Immature natural killer cell (primary cell): ENCODE measurements at regions not wholly inside any gene's neighbourhood (a gene's known extent, or its start where the extent isn't known, plus 50 kb on each side); places are given as distances from the start of the nearest gene placed in this dataset.
"Not testable (repeated sequence)": the region's sequence is repeated elsewhere in the genome, so short reads cannot be mapped to it uniquely, and the experiment has no call there.

ENCODE experiments used
- DNase-seq, 3 donors: peaks; one replicate each; pipeline ENCODE4 v3.0.0; 2022; ENCODE audit warnings: mixed read lengths in 1 of 3
- H3K27ac Mint-ChIP-seq, 6 donors: one replicate each; pipeline ENCODE4 v1.8.0; 2020; ENCODE audit warnings: mixed read lengths in 6 of 6, mild to moderate bottlenecking in 5 of 6, inconsistent platforms in 4 of 6, moderate library complexity in 3 of 6
- H3K27me3 Mint-ChIP-seq, 3 donors: one replicate each; pipeline ENCODE4 v1.8.0; 2020 to 2021; ENCODE audit warnings: low read depth in 3 of 3, mild to moderate bottlenecking in 3 of 3, mixed read lengths in 3 of 3, moderate library complexity in 3 of 3, inconsistent platforms in 1 of 3
- H3K36me3 Mint-ChIP-seq, 3 donors: one replicate each; pipeline ENCODE4 v1.8.0; 2020; ENCODE audit warnings: mixed read lengths in 3 of 3, inconsistent platforms in 2 of 3, mild to moderate bottlenecking in 2 of 3
- H3K4me1 Mint-ChIP-seq, 2 donors: one replicate each; pipeline ENCODE4 v1.8.0; 2020; ENCODE audit warnings: inconsistent platforms in 2 of 2, mild to moderate bottlenecking in 2 of 2, mixed read lengths in 2 of 2, moderate library complexity in 1 of 2
- H3K4me3 Mint-ChIP-seq, 5 donors: one replicate each; pipeline ENCODE4 v1.8.0; 2020; ENCODE audit warnings: mild to moderate bottlenecking in 5 of 5, mixed read lengths in 5 of 5, inconsistent platforms in 3 of 5, moderate library complexity in 3 of 5
- H3K9me3 Mint-ChIP-seq, 6 donors: one replicate each; pipeline ENCODE4 v1.8.0; 2020; ENCODE audit warnings: mild to moderate bottlenecking in 6 of 6, mixed read lengths in 6 of 6, inconsistent platforms in 4 of 6, moderate library complexity in 3 of 6

DNA sequence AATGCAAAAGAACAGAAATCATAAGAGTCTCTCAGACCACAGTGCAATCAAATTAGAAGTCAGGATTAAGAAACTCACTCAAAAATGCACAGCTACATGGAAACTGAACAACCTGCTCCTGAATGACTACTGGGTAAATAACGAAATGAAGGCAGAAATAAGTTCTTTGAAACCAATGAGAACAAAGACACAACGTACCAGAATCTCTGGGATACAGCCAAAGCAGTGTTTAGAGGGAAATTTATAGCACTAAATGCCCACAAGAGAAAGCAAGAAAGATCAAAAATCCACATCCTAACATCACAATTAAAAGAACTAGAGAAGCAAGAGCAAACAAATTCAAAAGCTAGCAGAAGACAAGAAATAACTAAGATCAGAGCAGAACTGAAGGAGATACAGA, 160.5 kb upstream of the ZNF648 start:
- H3K27me3 Mint-ChIP-seq = peaks cover 5 to 13% (median 5%) of the 10 kb centered on the region in 3 donors
- H3K27ac Mint-ChIP-seq, H3K36me3 Mint-ChIP-seq, DNase-seq, H3K4me3 Mint-ChIP-seq, H3K4me1 Mint-ChIP-seq: not testable (repeated sequence)
- peaks cover 9 to 20% (median 15%) of the 10 kb centered on the region in 6 donors for H3K9me3 Mint-ChIP-seq

DNA sequence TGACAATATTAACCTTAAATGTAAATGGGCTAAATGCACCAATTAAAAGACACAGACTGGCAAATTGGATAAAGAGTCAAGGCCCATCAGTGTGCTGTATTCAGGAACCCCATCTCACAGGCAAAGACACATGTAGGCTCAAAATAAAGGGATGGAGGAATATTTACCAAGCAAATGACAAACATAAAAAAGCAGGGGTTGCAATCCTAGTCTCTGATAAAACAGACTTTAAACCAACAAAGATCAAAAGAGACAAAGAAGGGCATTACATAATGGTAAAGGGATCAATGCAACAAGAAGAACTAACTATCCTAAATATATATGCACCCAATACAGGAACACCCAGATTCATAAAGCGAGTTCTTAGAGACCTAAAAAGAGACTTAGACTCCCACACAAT, 159.9 kb upstream of the ZNF648 start:
- not testable (repeated sequence) for H3K27ac Mint-ChIP-seq, H3K4me3 Mint-ChIP-seq, H3K36me3 Mint-ChIP-seq, DNase-seq, H3K4me1 Mint-ChIP-seq
- H3K27me3 Mint-ChIP-seq = peaks cover 5 to 14% (median 5%) of the 10 kb centered on the region in 3 donors
- peaks cover 9 to 20% (median 15%) of the 10 kb centered on the region in 6 donors for H3K9me3 Mint-ChIP-seq

DNA sequence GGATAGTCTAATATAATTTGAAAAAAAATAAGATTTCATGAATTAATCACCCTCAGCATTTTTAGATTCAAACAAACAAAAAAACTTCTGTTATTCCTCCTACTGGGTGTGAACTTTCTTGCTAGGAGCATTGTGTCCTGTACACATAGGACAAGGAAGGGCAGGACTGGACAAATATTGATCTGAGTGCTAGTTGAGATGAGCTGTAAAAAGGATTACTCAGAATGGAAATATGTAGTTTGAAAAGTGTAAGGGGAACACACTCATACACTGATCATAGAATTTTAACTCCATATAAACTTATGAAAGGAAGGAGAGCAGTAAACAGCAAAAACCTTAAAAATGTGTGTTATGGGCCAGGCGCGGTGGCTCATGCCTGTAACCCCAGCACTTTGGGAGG, 156.5 kb upstream of the ZNF648 start:
- peaks cover 0 to 8% (median 7%) of the 10 kb centered on the region in 3 donors for H3K36me3 Mint-ChIP-seq
- H3K27me3 Mint-ChIP-seq = peaks cover 0 to 9% (median 8%) of the 10 kb centered on the region in 3 donors
- no peak overlapping the region for H3K27ac Mint-ChIP-seq
- H3K9me3 Mint-ChIP-seq = peaks cover 9 to 20% (median 13%) of the 10 kb centered on the region in 6 donors
- DNase-seq = no peak
- H3K4me1 Mint-ChIP-seq = no peaks in the 10 kb centered on the region
- no peak overlapping the region for H3K4me3 Mint-ChIP-seq

DNA sequence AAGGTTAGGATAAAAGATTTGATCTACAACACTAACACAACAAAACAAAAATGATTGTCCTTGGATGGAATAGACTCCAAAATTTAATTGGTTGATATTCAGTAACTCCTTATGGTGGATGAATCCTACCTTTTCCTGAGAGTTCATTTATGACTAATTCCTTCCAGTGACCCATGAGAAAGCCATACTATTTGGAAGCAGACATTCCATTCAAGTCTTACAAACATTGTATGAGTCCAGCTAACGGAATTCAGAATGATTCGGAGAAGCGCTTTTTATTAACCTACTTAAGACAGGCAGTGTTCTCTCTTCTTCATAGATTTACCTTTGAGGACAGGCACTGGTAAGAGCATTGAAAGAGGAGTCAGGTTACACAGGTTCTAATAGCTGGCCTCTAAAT, 155.6 kb upstream of the ZNF648 start:
- Mint-ChIP-seq H3K36me3 (peaks cover 0 to 8% (median 7%) of the 10 kb centered on the region in 3 donors), H3K4me3 (no peak overlapping the region), H3K9me3 (peaks cover 7 to 17% (median 12%) of the 10 kb centered on the region in 6 donors), H3K27ac (no peak overlapping the region), H3K4me1 (no peaks in the 10 kb centered on the region), H3K27me3 (peaks cover 0 to 9% (median 8%) of the 10 kb centered on the region in 3 donors)
- no peak for DNase-seq

DNA sequence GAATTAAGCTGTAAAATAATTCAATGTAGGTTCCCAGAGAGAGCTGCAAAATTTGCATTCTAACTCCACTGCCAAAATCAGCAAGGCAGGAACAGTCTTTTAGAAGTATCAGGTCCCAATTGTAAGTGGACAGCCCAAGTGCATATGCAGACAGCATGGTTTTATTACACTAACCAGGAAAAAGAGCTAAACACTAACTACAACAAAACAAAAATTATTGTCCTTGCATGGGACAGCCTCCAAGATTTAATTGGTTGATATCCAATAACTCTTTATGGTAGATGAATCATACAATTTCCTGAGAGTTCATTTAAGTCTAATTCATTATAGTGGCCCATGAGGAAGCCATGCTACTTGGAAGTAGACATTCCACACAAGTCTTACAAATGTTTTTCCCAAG, 154.3 kb upstream of the ZNF648 start:
- DNase-seq = no peak
- Mint-ChIP-seq H3K36me3 (peaks cover 0 to 8% (median 3%) of the 10 kb centered on the region in 3 donors), H3K27ac (no peak overlapping the region), H3K4me1 (no peaks in the 10 kb centered on the region), H3K27me3 (peaks cover 0 to 4% (median 4%) of the 10 kb centered on the region in 3 donors), H3K9me3 (peaks cover 0 to 6% (median 5%) of the 10 kb centered on the region in 6 donors), H3K4me3 (no peak overlapping the region)

DNA sequence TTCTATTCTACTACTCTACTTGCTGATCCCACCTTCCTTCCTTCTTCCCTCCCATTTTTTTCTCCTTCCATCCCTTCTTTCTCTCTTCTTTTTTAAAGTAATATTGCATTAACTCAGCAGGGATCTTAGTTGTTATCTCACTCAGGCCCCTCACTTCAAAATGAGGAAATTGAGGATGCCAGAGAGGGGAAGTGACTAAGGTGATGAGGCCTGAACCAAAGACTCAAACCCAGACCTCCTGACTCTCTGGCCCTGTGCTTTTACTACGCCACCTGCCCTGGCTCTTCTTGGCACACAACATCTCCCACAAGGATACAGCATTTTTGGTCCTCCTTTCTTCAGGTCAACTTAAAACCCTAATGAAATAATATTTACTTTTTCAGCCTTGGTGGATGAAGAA, 151.7 kb upstream of the ZNF648 start:
- no peaks in the 10 kb centered on the region for H3K9me3 Mint-ChIP-seq
- no peak overlapping the region for H3K27ac Mint-ChIP-seq
- H3K27me3 Mint-ChIP-seq = peaks cover 0 to 4% (median 4%) of the 10 kb centered on the region in 3 donors
- no peaks in the 10 kb centered on the region for H3K4me1 Mint-ChIP-seq
- no peak overlapping the region for H3K4me3 Mint-ChIP-seq
- peaks cover 0 to 5% (median 0%) of the 10 kb centered on the region in 3 donors for H3K36me3 Mint-ChIP-seq
- no peak for DNase-seq

DNA sequence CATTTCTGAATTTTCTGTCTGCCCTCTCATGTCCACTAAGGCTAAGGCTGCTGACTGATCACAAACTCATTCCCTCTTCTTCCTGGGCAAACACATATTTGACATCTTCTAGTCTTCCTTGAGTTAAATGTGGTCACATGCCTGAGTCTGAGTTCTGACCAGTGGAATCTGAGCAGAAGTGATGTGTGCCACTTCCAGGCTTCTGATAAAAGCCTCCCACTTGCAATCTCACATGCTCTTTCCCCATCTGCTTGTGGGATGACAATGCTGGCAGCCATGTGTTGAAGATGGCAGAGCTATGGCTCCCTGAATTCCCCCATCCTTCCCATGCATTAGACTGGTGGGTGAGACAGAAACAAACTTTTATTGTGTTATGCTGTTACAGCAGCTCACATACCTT, 149.9 kb upstream of the ZNF648 start:
- no peak for DNase-seq
- peaks cover 0 to 3% (median 0%) of the 10 kb centered on the region in 3 donors for H3K36me3 Mint-ChIP-seq
- peaks cover 0 to 5% (median 4%) of the 10 kb centered on the region in 3 donors for H3K27me3 Mint-ChIP-seq
- H3K27ac Mint-ChIP-seq = no peak overlapping the region
- peaks cover 9 to 11% of the 10 kb centered on the region in 2 donors for H3K4me1 Mint-ChIP-seq
- H3K4me3 Mint-ChIP-seq = no peak overlapping the region
- no peaks in the 10 kb centered on the region for H3K9me3 Mint-ChIP-seq

DNA sequence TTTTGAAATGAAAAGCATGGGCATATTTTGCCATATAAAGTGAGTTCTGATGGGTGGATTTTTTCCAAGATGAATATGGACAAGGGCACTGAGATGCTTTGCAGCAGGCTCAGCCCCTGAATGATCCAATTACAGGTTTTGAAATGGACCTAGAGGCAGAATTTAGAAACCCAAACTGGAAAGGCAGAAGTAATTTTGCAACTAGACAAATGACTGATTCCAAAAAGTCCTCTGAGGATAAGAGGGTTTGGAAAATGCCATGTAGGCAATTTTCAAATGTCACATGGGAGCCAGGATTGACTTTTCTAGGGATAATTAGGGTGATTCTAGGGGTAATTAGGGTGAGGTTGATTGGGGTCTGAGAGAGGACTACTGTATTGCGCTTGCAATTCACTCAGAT, 148.9 kb upstream of the ZNF648 start:
- no peak for DNase-seq
- H3K4me1 Mint-ChIP-seq = peaks cover 17 to 19% of the 10 kb centered on the region in 2 donors
- H3K27me3 Mint-ChIP-seq = peaks cover 0 to 5% (median 4%) of the 10 kb centered on the region in 3 donors
- no peaks in the 10 kb centered on the region for H3K9me3 Mint-ChIP-seq
- no peak overlapping the region for H3K4me3 Mint-ChIP-seq
- H3K36me3 Mint-ChIP-seq = peaks cover 0 to 3% (median 0%) of the 10 kb centered on the region in 3 donors
- no peak overlapping the region for H3K27ac Mint-ChIP-seq

DNA sequence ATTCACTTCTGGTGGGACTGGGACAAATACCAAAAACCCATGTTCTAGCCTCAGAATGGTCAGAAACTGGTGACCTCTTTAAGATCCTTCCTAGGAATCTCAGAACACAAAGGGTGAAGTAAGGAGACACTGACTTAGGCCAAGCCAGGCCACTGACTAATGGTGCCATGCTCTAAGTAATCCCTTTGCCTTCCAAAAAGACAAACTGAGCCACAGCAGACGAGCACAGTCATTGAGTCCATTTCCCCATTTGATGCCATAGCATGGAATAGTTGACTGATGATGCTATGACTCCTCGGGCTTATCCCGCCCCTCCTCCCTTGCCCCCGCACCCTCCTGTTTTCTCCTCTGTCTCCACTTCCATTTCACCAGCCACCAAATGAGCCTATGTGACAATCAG, 145.8 kb upstream of the ZNF648 start:
- Mint-ChIP-seq H3K27me3 (peaks cover 0 to 5% (median 0%) of the 10 kb centered on the region in 3 donors), H3K4me1 (peaks cover 17 to 19% of the 10 kb centered on the region in 2 donors), H3K4me3 (no peak overlapping the region), H3K36me3 (no peaks in the 10 kb centered on the region), H3K9me3 (no peaks in the 10 kb centered on the region), H3K27ac (no peak overlapping the region)
- DNase-seq = no peak

DNA sequence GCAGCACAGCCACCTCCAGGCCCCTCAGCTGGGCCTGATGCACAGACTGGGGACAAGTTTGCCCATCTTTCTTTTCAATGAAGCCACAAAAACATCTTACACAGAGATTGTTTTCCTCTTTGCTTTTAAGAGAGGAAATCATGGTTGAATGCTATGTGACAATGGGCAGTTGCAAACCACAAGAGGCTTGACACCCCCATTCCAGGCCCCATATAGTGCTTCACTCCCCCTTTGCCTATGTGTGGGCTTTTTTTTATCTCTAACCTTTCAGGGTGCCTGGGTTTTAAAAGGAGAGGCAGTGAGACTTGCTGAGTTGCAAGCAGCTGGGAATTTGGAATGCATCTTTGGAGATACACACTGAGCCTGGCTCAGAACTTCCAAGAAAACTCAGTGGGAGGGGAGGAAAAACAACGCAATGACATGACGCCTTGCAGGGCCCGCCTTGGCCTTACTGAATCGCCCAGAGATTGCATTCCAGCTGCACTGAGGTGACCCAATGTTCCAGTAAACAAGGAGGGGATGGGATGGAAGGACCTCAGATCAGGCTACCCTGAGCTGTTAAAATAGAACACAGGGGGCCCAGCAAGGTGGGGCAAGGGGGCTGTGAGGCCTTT, 145.2 kb upstream of the ZNF648 start:
- no peaks in the 10 kb centered on the region for H3K9me3 Mint-ChIP-seq
- H3K4me1 Mint-ChIP-seq = peaks cover 17 to 19% of the 10 kb centered on the region in 2 donors
- H3K27ac Mint-ChIP-seq = peak overlapping the region in 1 of 6 donors; percentile 9
- H3K36me3 Mint-ChIP-seq = no peaks in the 10 kb centered on the region
- peak in 1 of 3 donors; percentile 15 for DNase-seq
- peak overlapping the region in 1 of 5 donors; percentile 3 for H3K4me3 Mint-ChIP-seq
- H3K27me3 Mint-ChIP-seq = peaks cover 0 to 5% (median 0%) of the 10 kb centered on the region in 3 donors

DNA sequence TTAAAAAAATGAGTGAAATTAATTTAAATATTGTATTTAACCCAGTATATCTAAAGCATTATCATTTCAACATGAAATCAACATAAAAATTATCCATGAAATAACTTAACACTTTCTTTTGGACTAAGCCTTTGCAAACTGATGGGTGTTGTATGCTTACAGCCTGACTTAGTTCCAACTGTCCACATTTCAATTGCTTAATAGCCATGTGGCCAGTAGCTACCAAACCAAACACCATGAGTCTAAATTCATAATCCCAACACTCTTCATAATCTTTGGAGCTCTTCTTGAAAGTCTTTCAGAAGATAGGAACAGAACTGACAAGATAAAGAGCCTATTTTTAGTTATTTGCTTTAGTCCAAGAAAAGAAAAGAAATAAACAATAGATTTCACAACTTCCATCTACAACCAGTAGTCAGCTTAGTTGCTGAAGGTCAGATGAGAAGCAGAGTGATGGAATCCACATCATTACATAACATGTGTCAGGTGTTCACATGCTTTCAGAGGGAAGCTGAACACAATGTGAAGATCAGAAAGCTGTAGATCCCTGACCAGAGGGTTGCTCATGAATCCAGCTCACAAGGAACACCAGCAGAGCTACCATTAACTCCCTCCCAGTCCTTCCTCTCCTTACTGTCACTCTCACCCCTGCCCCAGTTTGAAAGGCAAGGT, 144.0 kb upstream of the ZNF648 start:
- H3K9me3 Mint-ChIP-seq = no peaks in the 10 kb centered on the region
- H3K4me3 Mint-ChIP-seq = no peak overlapping the region
- H3K27ac Mint-ChIP-seq = no peak overlapping the region
- no peaks in the 10 kb centered on the region for H3K36me3 Mint-ChIP-seq
- DNase-seq = no peak
- peaks cover 17 to 19% of the 10 kb centered on the region in 2 donors for H3K4me1 Mint-ChIP-seq
- H3K27me3 Mint-ChIP-seq = peaks cover 0 to 5% (median 0%) of the 10 kb centered on the region in 3 donors

DNA sequence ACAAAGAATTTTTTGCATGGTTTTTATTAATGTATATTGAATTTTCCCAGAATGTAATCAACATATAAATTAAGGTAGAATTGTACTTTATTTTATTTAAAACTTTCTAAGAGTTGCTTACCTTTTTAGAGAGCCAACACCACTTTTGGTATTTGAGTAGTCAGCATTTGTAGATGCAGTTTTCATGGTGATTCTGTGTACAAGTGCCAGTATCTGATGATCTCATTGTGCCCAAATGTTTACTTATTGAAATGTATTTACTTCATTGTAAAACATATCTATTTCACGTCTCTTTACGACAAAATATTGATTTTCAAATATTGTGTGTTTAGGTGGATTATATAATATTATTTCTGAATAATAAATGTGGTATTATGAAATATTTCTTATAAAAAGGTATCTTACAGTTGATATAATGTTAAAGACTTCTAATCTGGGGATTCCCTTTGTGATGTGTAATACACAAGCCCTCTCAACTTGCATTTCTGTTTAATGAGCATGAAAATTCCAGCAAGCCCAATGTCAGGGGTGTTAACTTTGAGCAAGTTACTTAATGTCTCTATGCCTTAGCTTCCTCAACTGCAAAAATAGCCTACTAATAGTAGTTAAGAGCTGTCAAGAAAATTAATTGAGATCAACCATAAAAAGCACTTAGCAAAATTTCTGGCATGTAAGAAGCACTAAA, 141.8 kb upstream of the ZNF648 start:
- Mint-ChIP-seq H3K4me1 (peaks cover 17 to 19% of the 10 kb centered on the region in 2 donors), H3K27me3 (peaks cover 0 to 10% (median 0%) of the 10 kb centered on the region in 3 donors), H3K36me3 (no peaks in the 10 kb centered on the region), H3K4me3 (no peak overlapping the region), H3K9me3 (no peaks in the 10 kb centered on the region), H3K27ac (no peak overlapping the region)
- no peak for DNase-seq

DNA sequence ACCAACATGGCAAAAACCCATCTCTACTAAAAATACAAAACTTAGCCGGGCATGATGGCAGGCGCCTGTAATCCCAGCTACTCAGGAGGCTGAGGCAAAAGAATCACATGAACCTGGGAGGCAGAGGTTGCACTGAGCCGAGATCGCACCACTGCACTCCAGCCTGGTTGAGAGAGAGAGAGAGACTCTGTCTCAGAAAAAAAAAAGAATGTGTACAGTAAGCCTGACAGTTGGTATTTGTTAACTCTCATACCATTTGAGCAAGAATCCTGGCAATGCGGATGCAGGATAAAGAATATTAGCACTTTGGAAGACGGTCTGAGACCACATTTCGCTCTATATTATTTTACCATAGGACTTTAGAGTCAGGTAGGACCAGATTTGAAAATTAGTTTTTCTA, 140.0 kb upstream of the ZNF648 start:
- not testable (repeated sequence) for H3K36me3 Mint-ChIP-seq, H3K27ac Mint-ChIP-seq, DNase-seq, H3K4me3 Mint-ChIP-seq, H3K27me3 Mint-ChIP-seq, H3K9me3 Mint-ChIP-seq, H3K4me1 Mint-ChIP-seq
